Thoracic aorta (tissue), 2 donors: ENCODE measurements at regions not wholly inside any gene's neighbourhood (a gene's known extent, or its start where the extent isn't known, plus 50 kb on each side); places are given as distances from the start of the nearest gene placed in this dataset.

ENCODE experiments used
- ATAC-seq: fragments of 150-250 bp; one replicate; pipeline ENCODE4 v1.8.0; 2017; ENCODE audit warnings: low read depth; ENCODE audit not compliant: insufficient number of reproducible peaks, low FRiP score
- DNase-seq: peaks from one replicate; pipeline ENCODE4 v3.0.0-alpha.2; 2020; ENCODE audit warnings: low spot score
- H3K27ac ChIP-seq, 2 donors: fragments of 200-600 bp; sonication (generic); 1 replicate in 1 of 2; 2 replicates in 1 of 2; pipeline ENCODE4 v1.5.1; 2016; ENCODE audit warnings: mild to moderate bottlenecking in 2 of 2, moderate library complexity in 2 of 2
- H3K27me3 ChIP-seq: fragments of 200-600 bp; sonication (generic); replicated peaks from 2 replicates; pipeline ENCODE4 v1.6.0; 2016; ENCODE audit warnings: mild to moderate bottlenecking; ENCODE audit not compliant: insufficient read depth
- H3K36me3 ChIP-seq: fragments of 200-600 bp; sonication (generic); one replicate; pipeline ENCODE4 v1.5.1; 2016
- H3K4me1 ChIP-seq, 2 donors: fragments of 200-600 bp; sonication (generic); 1 replicate in 1 of 2; 2 replicates in 1 of 2; pipeline versions ENCODE4 v1.5.1 to v1.6.0; 2016; ENCODE audit warnings: low read depth in 2 of 2, mild to moderate bottlenecking in 1 of 2; ENCODE audit not compliant: control insufficient read depth in 1 of 2
- H3K4me3 ChIP-seq: fragments of 200-600 bp; sonication (generic); 2 replicates; pipeline ENCODE4 v1.5.1; 2016; ENCODE audit warnings: mild to moderate bottlenecking
- H3K9me3 ChIP-seq: fragments of 200-600 bp; sonication (generic); 2 replicates; pipeline ENCODE4 v1.5.1; 2016
- TF ChIP-seq, protein P1 (sequence below): fragments of 200-600 bp; sonication (generic); IDR thresholded peaks from one replicate; pipeline ENCODE4 v1.5.1; 2019; ENCODE audit warnings: antibody characterized with exemption

DNA sequence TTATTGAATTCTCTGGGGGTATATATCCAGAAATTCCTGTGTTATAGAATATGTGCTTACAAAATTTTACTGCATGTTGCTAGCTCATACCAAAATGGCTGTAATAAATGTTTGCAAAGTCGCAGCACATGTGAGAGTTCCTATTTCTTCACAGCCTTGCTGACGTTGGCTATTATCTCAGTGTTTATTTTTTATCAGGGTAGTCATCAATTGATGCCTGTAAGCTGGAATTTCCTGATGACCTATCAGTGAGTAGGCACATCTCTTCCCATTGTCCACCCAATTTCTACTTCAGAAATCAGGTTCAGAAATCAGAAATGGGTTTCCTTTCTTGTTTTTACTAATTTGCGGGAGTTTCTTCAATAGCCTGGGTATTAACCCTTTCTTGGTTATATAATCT lies 268.1 kb upstream of the FZD8 start:
- no peaks in the 10 kb centered on the region for H3K36me3 ChIP-seq
- no peak overlapping the region for H3K4me3 ChIP-seq
- peaks cover 8 to 10% of the 10 kb centered on the region in 2 donors for H3K4me1 ChIP-seq
- no peak for DNase-seq
- no peaks in the 10 kb centered on the region for H3K27me3 ChIP-seq
- no peak for ATAC-seq
- TF ChIP-seq, protein P1, sequence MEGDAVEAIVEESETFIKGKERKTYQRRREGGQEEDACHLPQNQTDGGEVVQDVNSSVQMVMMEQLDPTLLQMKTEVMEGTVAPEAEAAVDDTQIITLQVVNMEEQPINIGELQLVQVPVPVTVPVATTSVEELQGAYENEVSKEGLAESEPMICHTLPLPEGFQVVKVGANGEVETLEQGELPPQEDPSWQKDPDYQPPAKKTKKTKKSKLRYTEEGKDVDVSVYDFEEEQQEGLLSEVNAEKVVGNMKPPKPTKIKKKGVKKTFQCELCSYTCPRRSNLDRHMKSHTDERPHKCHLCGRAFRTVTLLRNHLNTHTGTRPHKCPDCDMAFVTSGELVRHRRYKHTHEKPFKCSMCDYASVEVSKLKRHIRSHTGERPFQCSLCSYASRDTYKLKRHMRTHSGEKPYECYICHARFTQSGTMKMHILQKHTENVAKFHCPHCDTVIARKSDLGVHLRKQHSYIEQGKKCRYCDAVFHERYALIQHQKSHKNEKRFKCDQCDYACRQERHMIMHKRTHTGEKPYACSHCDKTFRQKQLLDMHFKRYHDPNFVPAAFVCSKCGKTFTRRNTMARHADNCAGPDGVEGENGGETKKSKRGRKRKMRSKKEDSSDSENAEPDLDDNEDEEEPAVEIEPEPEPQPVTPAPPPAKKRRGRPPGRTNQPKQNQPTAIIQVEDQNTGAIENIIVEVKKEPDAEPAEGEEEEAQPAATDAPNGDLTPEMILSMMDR: no peak
- H3K27ac ChIP-seq: no peak overlapping the region
- H3K9me3 ChIP-seq: no peaks in the 10 kb centered on the region

DNA sequence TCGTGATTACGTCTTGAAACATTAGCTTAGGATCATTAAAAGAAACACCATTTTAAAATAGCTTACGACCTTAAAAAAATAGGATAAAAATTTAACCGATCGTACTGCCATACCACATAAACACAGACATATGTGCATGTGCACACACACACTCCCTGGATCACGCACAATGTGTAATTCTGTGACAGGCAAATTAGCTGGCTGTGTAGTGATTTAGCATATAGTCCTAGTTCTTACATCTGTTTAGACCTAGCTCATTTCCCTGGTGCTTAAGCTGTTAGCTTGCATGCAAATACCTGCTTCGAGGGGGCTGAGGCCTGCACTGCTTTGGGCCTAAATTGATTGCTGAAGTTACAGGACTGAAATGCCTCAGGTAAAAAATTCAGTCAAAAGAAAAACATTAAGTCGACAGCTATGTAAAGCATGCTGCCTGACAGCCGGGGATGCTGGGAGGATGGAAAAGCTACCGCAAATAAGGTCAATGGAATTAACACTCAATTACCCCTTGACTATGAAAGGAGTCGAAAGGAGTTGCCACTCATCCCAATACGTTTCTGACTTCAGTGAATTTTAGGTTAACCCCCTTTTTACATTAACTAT lies 267.1 kb upstream of the FZD8 start:
- TF ChIP-seq, protein P1: no peak
- no peaks in the 10 kb centered on the region for H3K9me3 ChIP-seq
- H3K4me1 ChIP-seq: peaks cover 8 to 10% of the 10 kb centered on the region in 2 donors
- no peak overlapping the region for H3K4me3 ChIP-seq
- H3K36me3 ChIP-seq: no peaks in the 10 kb centered on the region
- no peak for DNase-seq
- ATAC-seq: no peak
- H3K27me3 ChIP-seq: no peaks in the 10 kb centered on the region
- no peak overlapping the region for H3K27ac ChIP-seq

DNA sequence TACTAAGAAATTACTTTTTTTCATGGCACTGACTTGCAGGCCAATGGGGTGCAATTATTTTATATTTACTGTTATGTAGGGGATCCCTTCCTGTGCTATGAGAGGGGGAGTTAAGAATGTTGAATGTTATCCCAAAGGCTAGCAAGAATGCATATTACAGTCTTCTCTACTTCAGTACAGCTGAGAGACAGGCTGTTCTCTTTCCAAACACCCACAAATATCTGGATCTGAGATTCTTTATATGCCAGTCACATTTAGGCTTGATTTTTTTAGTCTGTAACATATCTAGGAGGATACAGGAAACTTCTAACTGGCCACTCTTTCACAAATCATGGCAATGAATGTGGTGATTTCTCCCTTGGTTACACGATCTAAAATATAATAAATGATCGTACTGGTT lies 266.4 kb upstream of the FZD8 start:
- no peak overlapping the region for H3K27ac ChIP-seq
- H3K4me3 ChIP-seq: no peak overlapping the region
- TF ChIP-seq, protein P1: no peak
- no peaks in the 10 kb centered on the region for H3K36me3 ChIP-seq
- no peaks in the 10 kb centered on the region for H3K27me3 ChIP-seq
- DNase-seq (no peak), ATAC-seq (no peak)
- no peaks in the 10 kb centered on the region for H3K9me3 ChIP-seq
- peaks cover 8 to 10% of the 10 kb centered on the region in 2 donors for H3K4me1 ChIP-seq

DNA sequence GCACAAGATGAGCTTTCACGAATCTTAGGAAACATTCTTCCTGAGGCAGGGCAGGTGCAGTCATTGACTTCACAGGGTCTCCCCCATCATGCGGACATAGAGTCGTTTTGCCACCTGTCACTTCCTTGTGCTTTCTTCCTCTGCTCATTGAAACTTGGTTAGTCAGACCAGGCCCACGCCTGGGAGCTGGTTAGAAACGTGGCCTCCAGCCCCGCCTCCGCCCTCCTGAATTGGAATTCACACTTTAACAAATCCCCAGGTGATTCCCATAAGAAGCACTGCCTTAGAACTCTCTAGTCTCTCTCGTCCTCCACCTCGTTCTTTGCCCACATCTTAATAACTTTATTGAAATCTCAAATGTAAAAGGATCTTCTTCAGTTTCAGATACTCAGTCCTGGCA lies 265.5 kb upstream of the FZD8 start:
- H3K27me3 ChIP-seq: no peaks in the 10 kb centered on the region
- H3K27ac ChIP-seq: no peak overlapping the region
- TF ChIP-seq, protein P1: no peak
- no peak overlapping the region for H3K4me3 ChIP-seq
- H3K9me3 ChIP-seq: no peaks in the 10 kb centered on the region
- H3K4me1 ChIP-seq: peaks cover 2 to 3% of the 10 kb centered on the region in 2 donors
- DNase-seq (no peak), ATAC-seq (no peak)
- no peaks in the 10 kb centered on the region for H3K36me3 ChIP-seq

DNA sequence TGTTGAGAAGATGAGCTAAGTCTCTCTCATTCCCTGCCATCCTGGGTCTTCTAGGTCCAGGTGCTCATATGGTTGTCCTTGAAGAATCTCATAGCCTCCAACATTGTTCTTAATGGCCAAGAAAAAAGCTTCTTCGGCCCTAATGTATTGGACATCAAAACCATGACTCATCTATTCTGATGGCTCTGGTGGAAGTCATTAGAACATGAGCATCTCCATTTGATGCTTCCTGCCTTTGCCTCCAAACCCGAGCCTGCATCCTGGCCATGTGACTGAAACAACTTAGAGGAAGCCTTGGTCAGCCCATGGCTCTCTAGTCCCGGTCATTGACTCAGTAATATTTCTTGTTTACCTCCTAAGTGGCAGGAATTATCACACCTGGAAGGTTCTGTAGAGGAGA lies 264.1 kb upstream of the FZD8 start:
- ATAC-seq (no peak), DNase-seq (no peak)
- Histone ChIP-seq H3K36me3 (no peaks in the 10 kb centered on the region), H3K27ac (no peak overlapping the region), H3K4me1 (no peaks in the 10 kb centered on the region), H3K9me3 (no peaks in the 10 kb centered on the region), H3K4me3 (no peak overlapping the region), H3K27me3 (no peaks in the 10 kb centered on the region)
- TF ChIP-seq, protein P1: no peak
